HEK293T (cell line): ENCODE measurements at regions not wholly inside any gene's neighbourhood (a gene's known extent, or its start where the extent isn't known, plus 50 kb on each side); places are given as distances from the start of the nearest gene placed in this dataset.

ENCODE experiments used
- ARNT ChIP-seq: fragments of 450-650 bp; IDR thresholded peaks from 2 replicates; pipeline ENCODE4 v1.6.1; 2017; ENCODE audit warnings: mild to moderate bottlenecking
- BHLHE40 ChIP-seq: fragments of 450-650 bp; IDR thresholded peaks from 2 replicates; pipeline ENCODE4 v1.6.1; 2016; ENCODE audit warnings: mild to moderate bottlenecking, moderate library complexity, borderline replicate concordance
- ELF4 ChIP-seq: fragments of 450-650 bp; IDR thresholded peaks from 2 replicates; pipeline ENCODE4 v1.6.1; 2017; ENCODE audit warnings: antibody characterized with exemption
- FOXA1 ChIP-seq: fragments of 450-650 bp; IDR thresholded peaks from 2 replicates; pipeline ENCODE4 v1.6.1; 2016; ENCODE audit warnings: mild to moderate bottlenecking
- FOXK2 ChIP-seq: fragments of 450-650 bp; IDR thresholded peaks from 2 replicates; pipeline ENCODE4 v1.6.1; 2016; ENCODE audit warnings: mild to moderate bottlenecking
- FOXM1 ChIP-seq: fragments of 450-650 bp; IDR thresholded peaks from 2 replicates; pipeline ENCODE4 v1.6.1; 2017; ENCODE audit warnings: mild to moderate bottlenecking, borderline replicate concordance
- HDGF ChIP-seq: fragments of 450-650 bp; IDR thresholded peaks from 2 replicates; pipeline ENCODE4 v1.6.1; 2017; ENCODE audit warnings: antibody characterized with exemption, borderline replicate concordance
- L3MBTL2 ChIP-seq: fragments of 450-650 bp; conservative IDR thresholded peaks from 2 replicates; pipeline ENCODE4 v1.6.1; 2016; ENCODE audit warnings: mild to moderate bottlenecking
- SP1 ChIP-seq: fragments of 450-650 bp; IDR thresholded peaks from 2 replicates; pipeline ENCODE4 v1.6.1; 2017
- SUZ12 ChIP-seq: fragments of 450-650 bp; IDR thresholded peaks from 2 replicates; pipeline ENCODE4 v1.6.1; 2016; ENCODE audit warnings: mild to moderate bottlenecking
- TARDBP ChIP-seq: fragments of 450-650 bp; IDR thresholded peaks from 2 replicates; pipeline ENCODE4 v1.6.1; 2016
- ZNF384 ChIP-seq: fragments of 450-650 bp; IDR thresholded peaks from 2 replicates; pipeline ENCODE4 v1.6.1; 2016

- TF ChIP-seq HDGF (no peak), L3MBTL2 (no peak), FOXA1 (no peak), ZNF384 (no peak), FOXK2 (no peak), SUZ12 (no peak), SP1 (no peak), ELF4 (no peak), TARDBP (no peak), BHLHE40 (no peak), FOXM1 (no peak), ARNT (no peak)
Observed at GRCh38 chr5:143979044-143979690, 167.2 kb downstream of the HMHB1 start.
